ENCODE measurements at regions not wholly inside any gene's neighbourhood (a gene's known extent, or its start where the extent isn't known, plus 50 kb on each side); places are given as distances from the start of the nearest gene placed in this dataset.
"Not testable (repeated sequence)": the region's sequence is repeated elsewhere in the genome, so short reads cannot be mapped to it uniquely, and the experiment has no call there.

DNA sequence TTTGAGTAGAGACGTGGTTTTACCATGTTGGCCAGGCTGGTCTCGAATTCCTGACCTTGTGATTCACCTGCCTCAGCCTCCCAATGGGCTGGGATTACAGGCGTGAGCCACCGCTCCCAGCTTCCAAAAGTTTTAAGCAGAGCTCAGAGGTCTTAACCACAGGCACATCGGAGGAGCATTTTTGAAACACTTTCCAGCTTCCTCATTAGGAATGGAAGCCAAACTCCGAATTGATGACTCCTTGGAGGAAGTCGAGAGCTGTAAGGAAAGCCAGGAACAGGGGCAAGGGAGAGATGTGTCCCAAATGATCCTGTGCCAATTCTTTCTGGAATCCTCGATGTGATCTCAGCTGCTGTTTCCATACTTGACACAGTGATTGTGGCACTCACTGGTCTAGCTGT lies 56.2 kb upstream of the CCZ1B start:
- H3K4me3 ChIP-seq (ENCODE audit: low read length); H3K9me3 ChIP-seq (ENCODE audit: insufficient read depth, low read depth, low read length); H3K4me1 ChIP-seq (ENCODE audit: insufficient read depth, low read length); H3K36me3 ChIP-seq (ENCODE audit: insufficient read depth, low read length); H3K9ac ChIP-seq (ENCODE audit: low read depth, low read length); H3K27me3 ChIP-seq (ENCODE audit: insufficient read depth, low read length); H3K27ac ChIP-seq (ENCODE audit: low read depth, low read length): not testable (repeated sequence)
- 90% methylated on average over 8 of the region's 8 CpGs for WGBS

DNA sequence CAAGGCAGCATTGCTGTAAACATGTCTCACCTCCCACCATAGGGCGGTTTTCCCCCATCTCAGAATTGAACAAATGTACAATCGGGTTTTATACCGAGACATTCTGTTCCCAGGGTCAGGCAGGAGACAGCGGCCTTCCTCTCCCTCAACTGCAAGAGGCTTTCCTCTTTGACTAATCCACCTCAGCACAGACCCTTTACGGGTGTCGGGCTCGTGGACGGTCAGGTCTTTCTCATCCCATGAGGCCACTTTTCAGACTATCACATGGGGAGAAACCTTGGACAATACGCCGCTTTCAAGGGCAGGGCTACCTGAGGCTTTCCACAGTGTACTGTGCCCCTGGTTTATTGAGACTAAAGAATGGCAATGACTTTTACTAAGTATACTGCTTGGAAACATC lies 57.7 kb upstream of the CCZ1B start:
- not testable (repeated sequence) for H3K27ac ChIP-seq (ENCODE audit: low read depth, low read length); H3K36me3 ChIP-seq (ENCODE audit: insufficient read depth, low read length); H3K4me1 ChIP-seq (ENCODE audit: insufficient read depth, low read length); H3K9ac ChIP-seq (ENCODE audit: low read depth, low read length); H3K4me3 ChIP-seq (ENCODE audit: low read length); H3K27me3 ChIP-seq (ENCODE audit: insufficient read depth, low read length); H3K9me3 ChIP-seq (ENCODE audit: insufficient read depth, low read depth, low read length)
- 97% methylated on average over 10 of the region's 10 CpGs for WGBS

DNA sequence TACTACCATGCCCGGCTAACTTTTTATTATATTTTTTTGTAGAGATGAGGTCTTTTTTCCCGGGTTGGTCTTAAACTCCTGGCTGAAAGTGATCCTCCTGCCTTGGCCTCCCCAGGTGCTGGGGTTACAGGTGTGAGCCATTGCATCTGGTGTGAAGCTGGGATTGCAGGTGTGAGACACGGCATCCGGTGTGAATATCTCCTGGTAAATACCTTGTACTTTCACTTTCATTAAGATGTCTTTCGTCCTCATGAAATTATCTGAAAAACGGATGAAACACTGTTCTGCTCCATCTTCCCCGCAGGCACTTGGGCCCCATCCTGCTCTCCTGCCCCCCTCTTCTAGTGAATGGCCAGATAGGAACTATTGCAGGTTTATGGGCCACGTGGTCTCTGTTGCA lies 60.1 kb upstream of the CCZ1B start:
- Histone ChIP-seq H3K36me3 (ENCODE audit: insufficient read depth, low read length) (no peaks in the 10 kb centered on the region), H3K4me3 (ENCODE audit: low read length) (no peak overlapping the region), H3K9ac (ENCODE audit: low read depth, low read length) (no peak overlapping the region), H3K9me3 (ENCODE audit: insufficient read depth, low read depth, low read length) (no peaks in the 10 kb centered on the region), H3K27me3 (ENCODE audit: insufficient read depth, low read length) (no peaks in the 10 kb centered on the region), H3K27ac (ENCODE audit: low read depth, low read length) (no peak overlapping the region), H3K4me1 (ENCODE audit: insufficient read depth, low read length) (no peaks in the 10 kb centered on the region)
- WGBS = 86% methylated on average over 8 of the region's 8 CpGs

DNA sequence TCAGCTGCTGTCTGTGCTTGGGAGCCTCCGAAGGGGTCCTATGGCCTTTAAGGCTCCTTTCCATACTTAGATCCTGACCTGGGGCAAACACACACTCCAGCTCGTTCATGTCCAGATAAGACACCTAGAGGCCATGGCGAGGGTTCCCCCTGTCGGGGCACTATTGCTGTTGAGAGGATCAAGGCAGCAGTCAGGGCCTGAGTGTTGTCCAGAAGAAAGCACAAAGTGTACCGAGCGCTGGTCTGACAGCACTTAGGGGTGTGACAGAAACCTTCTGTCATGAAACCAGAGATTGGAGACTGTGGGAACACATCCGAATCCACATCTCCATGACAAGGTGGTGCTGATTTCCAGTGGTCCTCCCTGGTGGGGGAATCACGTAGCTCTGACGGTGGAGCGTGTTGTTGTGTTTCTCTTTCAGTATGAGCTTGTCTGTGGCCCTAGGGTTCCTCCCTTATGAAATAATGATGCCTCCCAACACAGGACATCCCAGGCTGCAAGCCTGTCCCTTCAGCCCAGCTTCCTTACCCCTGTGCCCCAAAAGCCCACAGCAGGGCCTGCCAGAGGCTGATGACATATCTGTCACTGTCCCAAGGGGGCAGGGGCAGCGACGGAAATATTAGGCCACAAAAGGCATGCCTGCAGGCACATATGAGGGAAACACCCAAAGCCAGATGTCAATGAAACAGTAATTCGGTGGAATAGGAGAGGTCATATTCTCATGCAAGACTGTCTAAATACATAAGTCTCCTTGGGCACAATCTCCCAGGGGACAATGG lies 62.4 kb upstream of the CCZ1B start:
- H3K27me3 ChIP-seq (ENCODE audit: insufficient read depth, low read length); H3K36me3 ChIP-seq (ENCODE audit: insufficient read depth, low read length); H3K4me1 ChIP-seq (ENCODE audit: insufficient read depth, low read length); H3K9me3 ChIP-seq (ENCODE audit: insufficient read depth, low read depth, low read length); H3K9ac ChIP-seq (ENCODE audit: low read depth, low read length); H3K27ac ChIP-seq (ENCODE audit: low read depth, low read length); H3K4me3 ChIP-seq (ENCODE audit: low read length): not testable (repeated sequence)
- 92% methylated on average over 13 of the region's 13 CpGs for WGBS

DNA sequence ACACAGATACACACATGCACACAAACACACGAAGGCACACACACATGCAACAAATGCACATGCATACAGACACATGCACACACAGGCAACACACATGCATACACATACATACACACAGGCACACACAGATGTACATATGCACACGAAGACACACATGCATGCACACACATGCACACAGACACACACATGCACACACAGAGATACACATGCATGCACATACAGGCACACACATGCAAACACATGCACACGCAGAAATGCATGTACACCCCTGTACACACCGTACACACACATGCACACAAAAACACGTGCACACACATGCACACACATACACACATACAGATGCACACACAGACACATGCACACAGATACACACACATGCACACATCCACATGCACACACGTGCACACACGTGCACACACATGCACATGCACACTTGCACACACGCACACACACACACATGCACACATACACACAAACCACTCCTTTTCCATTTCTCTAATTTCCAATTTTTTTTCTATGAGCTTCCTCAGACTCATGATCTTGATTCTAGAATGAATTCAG lies 63.3 kb upstream of the CCZ1B start:
- Histone ChIP-seq H3K9ac (ENCODE audit: low read depth, low read length) (no peak overlapping the region), H3K27ac (ENCODE audit: low read depth, low read length) (no peak overlapping the region), H3K9me3 (ENCODE audit: insufficient read depth, low read depth, low read length) (no peaks in the 10 kb centered on the region), H3K4me3 (ENCODE audit: low read length) (no peak overlapping the region), H3K36me3 (ENCODE audit: insufficient read depth, low read length) (no peaks in the 10 kb centered on the region), H3K27me3 (ENCODE audit: insufficient read depth, low read length) (no peaks in the 10 kb centered on the region), H3K4me1 (ENCODE audit: insufficient read depth, low read length) (no peaks in the 10 kb centered on the region)
- WGBS = 88% methylated on average over 8 of the region's 8 CpGs

DNA sequence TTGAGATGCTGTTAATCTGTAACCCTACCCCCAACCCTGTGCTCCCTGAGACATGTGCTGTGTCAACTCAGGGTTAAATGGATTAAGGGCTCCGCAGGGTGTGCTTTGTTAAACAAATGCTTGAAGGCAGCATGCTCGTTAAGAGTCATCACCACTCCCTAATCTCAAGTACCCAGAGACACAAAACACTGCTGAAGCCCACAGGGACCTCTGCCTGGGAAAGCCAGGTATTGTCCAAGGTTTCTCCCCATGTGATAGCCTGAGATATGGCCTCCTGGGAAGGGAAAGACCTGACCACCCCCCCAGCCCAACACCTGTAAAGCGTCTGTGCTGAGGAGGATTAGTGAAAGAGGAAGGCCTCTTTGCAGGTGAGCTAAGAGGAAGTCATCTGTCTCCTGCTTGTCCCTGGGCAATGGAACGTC lies 76.0 kb upstream of the CCZ1B start:
- H3K27ac ChIP-seq (ENCODE audit: low read depth, low read length) = peak overlapping the region; percentile 64; the same call in 1 of the 2 replicates
- not testable (repeated sequence) for H3K36me3 ChIP-seq (ENCODE audit: insufficient read depth, low read length); H3K9ac ChIP-seq (ENCODE audit: low read depth, low read length); H3K9me3 ChIP-seq (ENCODE audit: insufficient read depth, low read depth, low read length); H3K27me3 ChIP-seq (ENCODE audit: insufficient read depth, low read length)
- peaks cover 20% of the 10 kb centered on the region for H3K4me1 ChIP-seq (ENCODE audit: insufficient read depth, low read length)
- 0 out of 2 replicates have a peak overlapping the region, but pooled peaks have one; percentile 5 for H3K4me3 ChIP-seq (ENCODE audit: low read length)
- WGBS = 3% methylated on average over 3 of the region's 4 CpGs

DNA sequence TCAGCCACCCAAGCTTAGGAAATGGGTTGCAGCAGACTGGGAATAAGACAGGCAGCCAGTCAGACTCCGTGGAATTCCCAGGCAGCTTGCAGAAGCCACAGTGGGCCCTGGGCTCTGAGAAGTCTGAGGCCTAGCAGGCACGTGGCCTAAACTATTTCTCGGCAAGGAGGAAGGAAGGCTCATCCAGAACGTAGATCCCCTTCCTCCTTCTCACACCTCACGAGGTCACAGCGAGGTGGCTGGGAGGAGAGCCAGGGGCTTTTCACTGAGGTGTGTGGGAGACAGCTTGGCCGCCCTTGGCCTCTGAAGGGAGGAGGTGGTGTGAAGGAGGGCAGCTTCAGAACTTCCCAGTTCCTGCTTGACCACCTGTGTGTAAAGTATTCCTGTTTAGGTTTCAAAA lies 77.2 kb upstream of the CCZ1B start:
- not testable (repeated sequence) for H3K27ac ChIP-seq (ENCODE audit: low read depth, low read length); H3K4me3 ChIP-seq (ENCODE audit: low read length); H3K27me3 ChIP-seq (ENCODE audit: insufficient read depth, low read length); H3K36me3 ChIP-seq (ENCODE audit: insufficient read depth, low read length); H3K9me3 ChIP-seq (ENCODE audit: insufficient read depth, low read depth, low read length); H3K9ac ChIP-seq (ENCODE audit: low read depth, low read length)
- 73% methylated on average over 4 of the region's 7 CpGs for WGBS
- H3K4me1 ChIP-seq (ENCODE audit: insufficient read depth, low read length) = peaks cover 20% of the 10 kb centered on the region

DNA sequence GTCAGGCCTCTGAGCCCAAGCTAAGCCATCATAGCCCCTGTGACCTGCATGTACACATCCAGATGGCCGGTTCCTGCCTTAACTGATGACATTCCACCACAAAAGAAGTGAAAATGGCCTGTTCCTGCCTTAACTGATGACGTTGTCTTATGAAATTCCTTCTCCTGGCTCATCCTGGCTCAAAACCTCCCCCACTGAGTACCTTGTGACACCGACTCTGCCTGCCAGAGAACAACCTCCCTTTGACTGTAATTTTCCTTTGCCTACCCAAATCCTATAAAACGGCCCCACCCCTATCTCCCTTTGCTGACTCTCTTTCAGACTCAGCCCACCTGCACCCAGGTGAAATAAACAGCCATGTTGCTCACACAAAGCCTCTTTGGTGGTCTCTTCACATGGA lies 77.7 kb upstream of the CCZ1B start:
- 55% methylated on average over 3 of the region's 4 CpGs for WGBS
- not testable (repeated sequence) for H3K27ac ChIP-seq (ENCODE audit: low read depth, low read length); H3K9me3 ChIP-seq (ENCODE audit: insufficient read depth, low read depth, low read length); H3K9ac ChIP-seq (ENCODE audit: low read depth, low read length); H3K27me3 ChIP-seq (ENCODE audit: insufficient read depth, low read length); H3K4me3 ChIP-seq (ENCODE audit: low read length); H3K36me3 ChIP-seq (ENCODE audit: insufficient read depth, low read length)
- H3K4me1 ChIP-seq (ENCODE audit: insufficient read depth, low read length) = peaks cover 20% of the 10 kb centered on the region

DNA sequence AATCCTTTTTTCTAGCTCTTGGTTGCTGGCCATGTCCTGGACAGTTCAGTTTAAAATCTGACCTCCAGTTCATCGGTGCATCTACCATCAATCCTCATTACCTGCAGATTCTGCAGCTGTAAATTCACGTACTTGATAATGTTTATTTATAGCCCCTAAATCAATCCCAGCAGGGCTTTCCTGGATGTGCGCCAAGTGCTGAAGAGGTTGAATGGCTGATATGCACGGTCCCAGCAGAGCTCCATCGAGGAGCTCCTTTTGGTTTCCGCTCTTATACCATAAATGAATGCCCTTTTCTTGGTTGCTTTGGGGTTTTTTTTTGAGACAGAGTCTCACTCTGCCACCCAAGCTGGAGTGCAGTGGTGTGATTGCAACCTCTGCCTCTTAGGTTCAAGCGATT lies 91.2 kb upstream of the CCZ1B start:
- no peaks in the 10 kb centered on the region for H3K27me3 ChIP-seq (ENCODE audit: insufficient read depth, low read length)
- no peak overlapping the region for H3K27ac ChIP-seq (ENCODE audit: low read depth, low read length)
- no peaks in the 10 kb centered on the region for H3K9me3 ChIP-seq (ENCODE audit: insufficient read depth, low read depth, low read length)
- no peak overlapping the region for H3K4me3 ChIP-seq (ENCODE audit: low read length)
- no peak overlapping the region for H3K9ac ChIP-seq (ENCODE audit: low read depth, low read length)
- no peaks in the 10 kb centered on the region for H3K4me1 ChIP-seq (ENCODE audit: insufficient read depth, low read length)
- H3K36me3 ChIP-seq (ENCODE audit: insufficient read depth, low read length) = no peaks in the 10 kb centered on the region
- WGBS = 96% methylated on average over 7 of the region's 7 CpGs

DNA sequence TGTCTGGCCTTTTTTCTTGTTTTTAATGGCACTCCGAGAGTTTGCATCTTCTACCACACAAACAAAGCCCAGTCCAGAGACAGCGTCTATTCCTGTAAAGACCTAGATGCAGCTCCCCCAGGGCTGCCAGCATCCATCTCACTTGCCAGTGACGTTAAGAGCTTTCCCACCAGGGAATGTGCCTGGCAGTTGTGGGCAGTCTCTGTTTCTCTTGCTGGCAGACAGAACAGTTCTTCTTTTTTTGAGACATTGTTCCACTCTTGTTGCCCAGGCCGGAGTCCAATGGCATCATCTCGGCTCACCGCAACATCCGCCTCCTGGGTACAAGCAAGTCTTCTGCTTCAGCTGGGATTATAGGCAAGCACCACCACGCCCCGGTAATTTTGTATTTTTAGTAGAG lies 93.1 kb upstream of the CCZ1B start:
- H3K27ac ChIP-seq (ENCODE audit: low read depth, low read length); H3K9ac ChIP-seq (ENCODE audit: low read depth, low read length); H3K27me3 ChIP-seq (ENCODE audit: insufficient read depth, low read length); H3K4me3 ChIP-seq (ENCODE audit: low read length); H3K4me1 ChIP-seq (ENCODE audit: insufficient read depth, low read length); H3K36me3 ChIP-seq (ENCODE audit: insufficient read depth, low read length); H3K9me3 ChIP-seq (ENCODE audit: insufficient read depth, low read depth, low read length): not testable (repeated sequence)
- WGBS = 97% methylated on average over 8 of the region's 9 CpGs

DNA sequence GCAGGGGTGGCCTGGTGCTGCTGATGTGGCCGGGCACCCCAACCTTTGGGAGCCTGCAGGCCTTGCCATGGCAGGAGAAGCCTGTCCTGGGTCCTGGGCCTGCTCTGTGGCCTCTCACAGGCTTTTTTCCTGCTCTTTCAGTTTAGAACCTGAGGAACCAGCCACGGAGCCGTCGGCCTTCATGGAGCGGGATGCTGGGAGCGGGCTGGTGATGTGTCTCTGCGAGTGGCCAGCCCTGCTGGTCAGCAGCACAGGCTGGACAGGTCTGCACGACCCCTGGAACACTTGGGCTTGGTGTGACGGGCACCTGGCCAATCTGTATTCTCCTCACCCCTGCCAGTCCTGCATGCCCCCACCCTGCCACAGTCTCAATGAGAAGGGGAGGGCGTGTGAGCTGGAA lies 98.4 kb upstream of the CCZ1B start:
- H3K9ac ChIP-seq (ENCODE audit: low read depth, low read length); H3K27me3 ChIP-seq (ENCODE audit: insufficient read depth, low read length); H3K9me3 ChIP-seq (ENCODE audit: insufficient read depth, low read depth, low read length); H3K36me3 ChIP-seq (ENCODE audit: insufficient read depth, low read length); H3K27ac ChIP-seq (ENCODE audit: low read depth, low read length); H3K4me1 ChIP-seq (ENCODE audit: insufficient read depth, low read length); H3K4me3 ChIP-seq (ENCODE audit: low read length): not testable (repeated sequence)
- WGBS = 93% methylated on average over 9 of the region's 10 CpGs

Data from HUES64 (cell line).